Stimulated activated CD8-positive, alpha-beta memory T cell treated with anti-CD3 and anti-CD28 coated beads, Interleukin-12 subunit alpha, Interleukin-12 subunit beta, amount 100 ng/mL, for 1 hour (primary cell): ENCODE measurements at regions not wholly inside any gene's neighbourhood (a gene's known extent, or its start where the extent isn't known, plus 50 kb on each side); places are given as distances from the start of the nearest gene placed in this dataset.

ENCODE experiments used
- DNase-seq: peaks from one replicate; pipeline ENCODE4 v3.0.0-alpha.2; 2020; ENCODE audit warnings: low read depth

- no peak for DNase-seq
Observed at GRCh38 chr6:109227646-109228045, 132.3 kb downstream of the CEP57L1 start.

- DNase-seq = no peak
Observed at GRCh38 chr6:109226353-109226752, 131.0 kb downstream of the CEP57L1 start.

- no peak for DNase-seq
Observed at GRCh38 chr6:109225946-109226345, 130.6 kb downstream of the CEP57L1 start.

GRCh38 chr6:109224994-109225393 is 129.7 kb downstream of the CEP57L1 start:
- no peak for DNase-seq

- no peak for DNase-seq
Observed at GRCh38 chr6:109224107-109224875, 129.0 kb downstream of the CEP57L1 start.

GRCh38 chr6:109222848-109223247 is 127.5 kb downstream of the CEP57L1 start:
- DNase-seq = no peak

- DNase-seq = no peak
Observed at GRCh38 chr6:109221543-109222195, 126.4 kb downstream of the CEP57L1 start.
